GM18502 (cell line): ENCODE measurements at regions not wholly inside any gene's neighbourhood (a gene's known extent, or its start where the extent isn't known, plus 50 kb on each side); places are given as distances from the start of the nearest gene placed in this dataset.

Source experiments
- ATAC-seq: cut with Tn5 transposase; IDR thresholded peaks from one replicate; pipeline ENCODE4 v1.9.1; 2021; ENCODE audit warnings: mild to moderate bottlenecking; ENCODE audit not compliant: unreplicated experiment, poor library complexity

- ATAC-seq, result no peak
These were observed 100.9 kb downstream of the TMEM18 start for GRCh38 chr2:576292-576691.

DNA sequence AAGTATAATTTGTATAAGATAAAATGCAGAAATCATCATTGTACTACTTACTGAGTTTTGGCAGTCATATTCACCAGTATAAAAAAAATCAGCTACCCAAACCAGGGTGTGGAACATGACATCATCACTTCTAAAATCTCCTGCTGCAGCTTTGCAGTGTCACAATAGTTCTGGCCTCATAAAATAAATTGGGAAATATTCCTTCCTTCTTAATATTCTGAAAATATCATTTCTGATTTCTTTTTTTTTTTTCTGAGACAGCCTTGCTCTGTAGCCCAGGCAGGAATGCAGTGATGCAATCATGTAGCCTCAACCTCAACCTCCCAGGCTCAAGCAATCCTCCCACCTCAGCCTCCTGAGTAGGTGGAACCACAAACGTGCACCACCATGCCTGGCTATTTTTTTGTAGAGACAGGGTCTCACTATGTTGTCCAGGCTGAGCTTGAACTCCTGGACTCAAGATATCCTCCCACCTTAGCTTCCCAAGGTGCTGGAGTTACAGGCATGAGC, 101.4 kb downstream of the TMEM18 start:
- no peak for ATAC-seq

GRCh38 chr2:575030-575726, 102.0 kb downstream of the TMEM18 start:
- no peak for ATAC-seq

GRCh38 chr2:573805-574392, 103.3 kb downstream of the TMEM18 start:
- ATAC-seq, result no peak

DNA sequence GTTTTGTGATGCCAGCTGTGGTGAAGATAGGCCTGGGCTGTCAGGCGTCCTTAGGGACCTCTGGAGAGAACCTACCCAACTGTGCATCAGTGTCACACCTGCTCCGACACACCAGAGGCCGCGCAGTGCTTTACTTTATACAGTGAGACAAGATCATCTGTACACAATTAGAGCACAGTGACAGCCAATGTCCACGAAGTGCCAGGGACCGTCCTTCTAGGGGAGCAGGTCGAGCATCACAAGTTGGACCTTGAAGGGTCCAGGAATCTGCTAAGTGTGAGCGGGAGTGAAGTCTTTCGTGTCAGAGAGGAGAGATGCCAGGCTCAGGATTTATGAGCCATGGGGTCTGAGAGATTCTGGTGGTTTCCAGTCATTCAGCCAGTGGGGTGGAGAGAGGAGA, 104.2 kb downstream of the TMEM18 start:
- no peak for ATAC-seq

GRCh38 chr2:569681-570080, 107.5 kb downstream of the TMEM18 start:
- no peak for ATAC-seq

DNA sequence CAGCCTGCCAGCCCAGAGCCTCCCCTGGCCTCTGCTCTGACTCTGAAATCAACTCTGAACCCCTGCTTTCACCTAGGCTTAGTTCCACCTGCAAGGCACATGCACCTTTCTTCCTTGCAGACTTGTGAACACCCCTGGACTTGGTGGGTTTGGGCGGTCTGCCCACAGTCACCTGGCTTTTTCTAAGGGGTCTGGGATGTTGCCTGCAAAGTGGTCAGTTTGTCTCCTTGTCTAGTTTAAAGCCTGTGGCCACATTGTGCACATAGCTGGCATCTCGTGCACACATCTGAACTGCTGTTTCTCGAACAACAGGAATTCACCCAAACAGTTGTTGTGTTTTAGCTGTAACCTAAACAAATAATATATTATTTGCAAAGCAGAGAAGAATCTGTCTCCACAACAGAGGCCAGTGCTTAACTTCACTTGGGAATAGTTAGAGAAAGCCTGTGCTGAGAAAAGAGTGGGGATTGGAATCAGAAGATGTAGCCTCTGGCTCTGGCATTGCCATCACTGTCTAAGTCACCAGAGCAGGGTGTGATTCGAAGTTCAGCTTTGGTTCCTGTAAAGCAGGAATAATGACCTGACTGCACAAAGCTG, 108.5 kb downstream of the TMEM18 start:
- no peak for ATAC-seq

- no peak for ATAC-seq
These were observed 109.2 kb downstream of the TMEM18 start for GRCh38 chr2:567865-568638.

DNA sequence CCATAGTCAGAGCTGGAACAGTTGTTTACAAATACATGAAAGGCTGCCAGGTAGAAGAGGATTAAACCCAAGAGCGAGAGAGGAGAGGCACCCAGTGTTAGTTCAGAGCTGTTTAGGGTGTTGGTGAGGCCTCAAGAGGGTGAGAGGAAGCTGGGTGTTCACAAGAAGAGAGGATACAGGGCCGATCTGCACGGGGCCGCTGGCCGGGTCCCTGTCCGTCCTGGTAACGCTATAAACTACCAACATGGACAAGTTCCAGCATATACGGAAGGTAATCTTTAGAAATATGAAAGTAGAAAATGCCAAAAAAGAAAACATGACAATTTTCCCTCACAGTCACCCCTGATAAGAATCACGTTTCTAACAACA, 109.7 kb downstream of the TMEM18 start:
- no peak for ATAC-seq

- no peak for ATAC-seq
These were observed 110.6 kb downstream of the TMEM18 start for GRCh38 chr2:566379-567313.

DNA sequence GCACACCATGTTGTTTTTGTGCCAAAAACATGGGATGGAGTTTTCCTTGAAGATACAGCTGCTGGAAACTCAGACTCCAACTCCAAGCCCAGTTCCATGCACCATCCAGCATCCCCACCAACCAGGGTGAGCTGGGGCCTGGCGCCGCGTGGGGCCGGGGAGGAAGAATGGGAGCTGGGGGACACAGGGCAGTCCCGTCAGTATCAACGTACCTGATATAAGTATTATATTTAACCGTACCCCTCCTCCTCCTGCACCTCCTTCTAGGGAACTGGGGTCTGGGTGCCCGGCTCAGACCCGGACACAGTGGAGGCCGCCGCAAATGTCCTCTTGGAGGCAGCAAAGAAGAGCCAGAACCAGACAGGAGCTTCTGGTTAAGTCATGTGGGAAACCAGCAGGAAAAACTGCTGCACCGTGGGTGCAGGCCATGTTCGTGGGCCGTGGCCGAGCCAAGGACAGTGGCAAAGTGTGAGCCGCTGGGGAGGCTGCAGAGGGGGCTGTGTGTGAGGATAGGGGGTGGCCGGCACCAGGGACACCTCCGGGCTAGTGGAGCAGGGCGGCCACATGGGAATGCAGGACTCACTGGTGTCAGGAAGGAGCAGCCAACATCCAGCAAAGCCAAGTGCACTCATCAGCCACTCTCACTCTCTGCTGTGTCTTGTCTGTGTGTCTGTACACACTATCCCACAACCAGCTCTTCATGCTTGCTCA, 112.6 kb downstream of the TMEM18 start:
- ATAC-seq, result no peak

DNA sequence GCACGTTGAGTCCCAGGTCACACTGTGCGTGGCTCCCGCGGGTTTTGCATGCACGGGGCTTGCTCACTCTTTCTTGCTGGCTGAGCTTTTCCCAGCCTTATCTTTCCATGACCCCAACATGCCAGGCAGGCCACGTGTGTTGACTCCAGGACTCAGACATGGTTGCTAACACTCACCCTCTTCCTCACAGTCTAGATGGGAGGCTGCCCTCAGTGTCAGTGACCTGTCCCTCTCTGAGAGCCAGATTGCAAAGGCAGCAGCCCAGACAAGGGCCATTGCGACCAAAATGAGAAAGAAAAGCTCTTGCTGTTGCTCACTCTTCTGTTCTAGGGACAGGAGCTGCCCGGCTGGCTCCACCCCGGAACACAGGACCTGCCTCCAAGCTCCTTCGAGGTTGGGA, 113.7 kb downstream of the TMEM18 start:
- ATAC-seq, result no peak

GRCh38 chr2:562391-563364, 114.5 kb downstream of the TMEM18 start:
- ATAC-seq, result no peak

DNA sequence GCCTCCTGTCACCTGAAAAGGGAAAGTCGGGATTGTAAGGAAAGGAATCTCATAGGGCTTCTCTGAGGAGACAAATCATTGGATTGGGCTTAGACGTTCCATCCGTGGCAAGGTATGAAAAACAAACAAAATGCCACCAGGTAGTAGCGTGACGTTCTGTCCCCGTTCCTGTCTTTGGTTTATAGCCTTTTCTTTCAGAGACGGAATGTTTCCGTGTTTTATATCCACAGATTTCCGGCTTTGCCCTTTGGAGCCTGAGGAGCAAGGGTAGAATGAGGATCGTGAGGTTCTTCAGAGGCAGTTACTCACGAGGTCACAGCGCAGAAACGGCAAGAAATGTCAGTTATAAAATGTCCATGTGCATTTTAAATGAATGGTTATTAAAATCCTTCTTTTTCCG, 118.3 kb downstream of the TMEM18 start:
- no peak for ATAC-seq

DNA sequence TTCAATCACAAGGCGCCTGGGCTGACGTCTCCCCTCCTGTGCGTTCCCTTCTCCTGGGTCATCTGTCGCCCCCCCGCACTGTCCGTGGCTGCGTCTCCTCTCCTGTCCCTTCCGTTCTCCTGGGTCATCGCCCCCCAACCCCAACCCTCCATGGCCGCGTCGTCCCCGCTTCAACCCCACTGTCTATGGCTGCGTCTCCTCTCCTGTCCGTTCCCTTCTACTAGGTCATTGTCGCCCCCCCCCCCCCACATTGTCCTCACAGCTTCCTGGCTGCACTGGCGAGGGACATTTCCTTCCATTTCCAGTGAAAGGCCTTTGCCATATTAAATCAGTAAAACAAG, 118.9 kb downstream of the TMEM18 start:
- no peak for ATAC-seq

- no peak for ATAC-seq
These were observed 119.4 kb downstream of the TMEM18 start for GRCh38 chr2:557635-558301.

DNA sequence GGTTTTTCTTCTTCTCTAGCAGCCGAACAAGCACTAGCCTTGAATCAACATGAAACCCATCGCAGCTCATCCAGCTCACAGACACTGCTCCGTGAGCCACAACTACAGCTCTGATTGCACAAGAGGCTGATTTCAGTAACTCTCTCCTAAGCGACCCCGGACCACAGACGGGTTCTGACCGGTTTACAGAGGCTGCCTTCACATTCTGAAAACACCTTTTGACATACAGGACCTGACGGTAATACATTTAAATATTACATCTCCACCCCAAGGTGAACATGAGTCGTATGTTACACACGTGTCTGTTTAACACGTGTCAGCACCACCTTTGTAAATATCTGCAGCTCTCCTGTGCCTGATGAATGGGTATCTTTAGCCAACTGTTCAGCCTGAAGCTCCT, 120.7 kb downstream of the TMEM18 start:
- no peak for ATAC-seq
